ENCODE measurements at regions not wholly inside any gene's neighbourhood (a gene's known extent, or its start where the extent isn't known, plus 50 kb on each side); places are given as distances from the start of the nearest gene placed in this dataset.

DNA sequence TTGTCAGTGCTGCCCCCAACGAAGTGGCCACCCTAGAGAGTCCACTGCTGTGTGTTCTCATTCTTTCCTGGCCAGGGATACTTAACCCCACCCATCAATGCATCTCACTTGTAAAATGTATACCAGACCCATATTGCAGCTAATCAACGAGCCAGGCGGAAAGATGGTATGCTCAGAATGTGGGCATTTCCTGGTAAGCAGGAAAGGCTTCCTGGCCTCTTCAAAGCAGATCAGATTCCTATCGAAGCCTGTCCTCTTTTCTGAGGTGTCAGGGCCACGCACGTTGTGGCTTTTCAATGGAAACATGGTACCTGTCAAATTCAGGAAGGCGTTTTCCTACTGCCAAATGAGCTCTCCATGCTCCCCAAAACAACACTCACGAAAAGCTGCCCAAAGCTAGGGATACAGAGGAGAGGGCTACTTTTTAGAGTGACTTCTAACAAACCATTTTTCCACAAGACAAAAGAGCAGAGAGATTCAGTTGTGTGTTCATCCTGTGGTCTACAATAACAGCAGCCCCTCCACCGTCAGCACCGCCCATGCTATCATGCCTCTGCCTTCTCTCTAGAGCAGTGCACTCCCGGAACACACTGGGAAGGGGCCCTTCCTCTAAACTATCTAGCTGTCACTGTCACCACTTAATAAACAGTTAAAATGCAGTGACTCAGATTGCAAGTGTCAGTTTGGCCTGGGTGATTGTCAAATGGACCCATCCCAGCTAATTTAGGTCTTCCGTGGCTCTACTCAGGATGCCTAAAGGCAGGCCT, 535.1 kb downstream of the RNF144A start:
- no peak for TF ChIP-seq EZH2 (IDR thresholded peaks at IDR 0.05)
- no peak for TF ChIP-seq EZH2phosphoT487 (IDR thresholded peaks at IDR 0.05)
- no peak for TF ChIP-seq CTCF (IDR thresholded peaks at IDR 0.05)
- H3K4me1 Mint-ChIP-seq = peaks cover 22% of the 10 kb centered on the region

GRCh38 chr2:7454592-7454991, 537.4 kb downstream of the RNF144A start:
- peaks cover 17% of the 10 kb centered on the region for H3K4me1 Mint-ChIP-seq
- no peaks in the 10 kb centered on the region for H3K27me3 ChIP-seq
- no peak overlapping the region for H3K9ac ChIP-seq
- H3F3A ChIP-seq (ENCODE audit: low read depth) = no peaks in the 10 kb centered on the region
- H2AFZ ChIP-seq (replicated peaks) = no peak overlapping the region
- H3K36me3 ChIP-seq = no peaks in the 10 kb centered on the region
- no peak overlapping the region for H3K4me3 Mint-ChIP-seq
- H3K4me2 ChIP-seq = no peak overlapping the region
- DNase-seq (ENCODE audit: low spot score) = no peak
- H3K27ac Mint-ChIP-seq = no peak overlapping the region
- no peaks in the 10 kb centered on the region for H3K79me2 ChIP-seq (ENCODE audit: low read depth)
- H3K9me3 ChIP-seq (ENCODE audit: low read depth) = no peaks in the 10 kb centered on the region
- H3K4me1 ChIP-seq = peaks cover 9% of the 10 kb centered on the region
- no peaks in the 10 kb centered on the region for H3K27me3 Mint-ChIP-seq (ENCODE audit: insufficient read depth, low read depth)
- no peaks in the 10 kb centered on the region for H4K20me1 ChIP-seq (ENCODE audit: low read depth)
- no peaks in the 10 kb centered on the region for H3K36me3 Mint-ChIP-seq
- TF ChIP-seq EZH2phosphoT487 (IDR thresholded peaks at IDR 0.05) = no peak
- H3K27ac ChIP-seq = no peak overlapping the region
- H3K9me3 Mint-ChIP-seq = no peaks in the 10 kb centered on the region
- no peak overlapping the region for H3K4me3 ChIP-seq

More for the DNA sequence above, 535.1 kb downstream of the RNF144A start:
- Mint-ChIP-seq H3K9me3 (no peaks in the 10 kb centered on the region), H3K27me3 (ENCODE audit: insufficient read depth, low read depth) (no peaks in the 10 kb centered on the region), H3K27ac (no peak overlapping the region), H3K4me3 (no peak overlapping the region), H3K36me3 (no peaks in the 10 kb centered on the region)
- H4K20me1 ChIP-seq (ENCODE audit: low read depth) = no peaks in the 10 kb centered on the region
- H3K36me3 ChIP-seq = no peaks in the 10 kb centered on the region
- H3F3A ChIP-seq (ENCODE audit: low read depth) = no peaks in the 10 kb centered on the region
- H3K9me3 ChIP-seq (ENCODE audit: low read depth) = no peaks in the 10 kb centered on the region
- no peaks in the 10 kb centered on the region for H3K27me3 ChIP-seq
- no peaks in the 10 kb centered on the region for H3K79me2 ChIP-seq (ENCODE audit: low read depth)
- H3K4me2 ChIP-seq = no peak overlapping the region
- no peak overlapping the region for H2AFZ ChIP-seq (replicated peaks)
- H3K4me1 ChIP-seq = peaks cover 9% of the 10 kb centered on the region
- H3K9ac ChIP-seq = no peak overlapping the region
- no peak for DNase-seq (ENCODE audit: low spot score)
- H3K4me3 ChIP-seq = no peak overlapping the region
- H3K27ac ChIP-seq = no peak overlapping the region

DNA sequence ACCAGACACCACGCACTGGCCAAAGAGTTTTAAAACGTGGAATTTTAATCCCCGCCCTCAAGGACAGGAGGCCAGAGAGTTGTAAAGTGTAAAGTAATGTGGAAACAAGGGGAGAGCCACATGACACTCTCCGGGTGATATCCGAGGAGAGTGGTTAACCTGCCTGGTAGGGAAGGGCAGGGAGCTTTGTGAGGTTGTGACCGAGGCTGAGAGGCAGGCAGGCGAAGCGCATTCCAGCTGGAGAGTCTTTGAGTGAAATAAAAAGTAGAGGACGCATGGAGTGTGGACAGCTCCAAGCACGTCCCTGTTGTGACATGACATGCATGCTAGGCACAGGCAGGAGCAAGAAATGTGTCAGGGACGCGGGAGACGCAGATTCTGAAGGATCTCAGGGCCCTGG, 539.5 kb downstream of the RNF144A start:
- Mint-ChIP-seq H3K4me1 (peaks cover 11% of the 10 kb centered on the region), H3K36me3 (no peaks in the 10 kb centered on the region), H3K9me3 (no peaks in the 10 kb centered on the region), H3K4me3 (no peak overlapping the region), H3K27me3 (ENCODE audit: insufficient read depth, low read depth) (no peaks in the 10 kb centered on the region), H3K27ac (peak overlapping the region; percentile 80)
- Histone ChIP-seq H3K27me3 (no peaks in the 10 kb centered on the region), H3K4me1 (peaks cover 9% of the 10 kb centered on the region), H2AFZ (replicated peaks) (peak overlapping the region; percentile 45), H3K4me2 (peak overlapping the region; percentile 0), H3K9me3 (ENCODE audit: low read depth) (no peaks in the 10 kb centered on the region), H3K9ac (no peak overlapping the region), H3F3A (ENCODE audit: low read depth) (no peaks in the 10 kb centered on the region), H3K4me3 (no peak overlapping the region), H3K27ac (no peak overlapping the region), H3K79me2 (ENCODE audit: low read depth) (no peaks in the 10 kb centered on the region), H3K36me3 (no peaks in the 10 kb centered on the region), H4K20me1 (ENCODE audit: low read depth) (no peaks in the 10 kb centered on the region)
- DNase-seq (ENCODE audit: low spot score) = peak; percentile 47
- TF ChIP-seq CTCF (IDR thresholded peaks at IDR 0.05) (no peak), EZH2 (IDR thresholded peaks at IDR 0.05) (no peak), EZH2phosphoT487 (IDR thresholded peaks at IDR 0.05) (no peak)

GRCh38 chr2:7458066-7458465, 540.9 kb downstream of the RNF144A start:
- H4K20me1 ChIP-seq (ENCODE audit: low read depth) = no peaks in the 10 kb centered on the region
- DNase-seq (ENCODE audit: low spot score) = no peak
- H3K79me2 ChIP-seq (ENCODE audit: low read depth) = no peaks in the 10 kb centered on the region
- peaks cover 8% of the 10 kb centered on the region for H3K4me1 Mint-ChIP-seq
- H3K27me3 ChIP-seq = no peaks in the 10 kb centered on the region
- no peak overlapping the region for H3K9ac ChIP-seq
- no peaks in the 10 kb centered on the region for H3K27me3 Mint-ChIP-seq (ENCODE audit: insufficient read depth, low read depth)
- no peak overlapping the region for H3K27ac Mint-ChIP-seq
- H2AFZ ChIP-seq (replicated peaks) = no peak overlapping the region
- H3K27ac ChIP-seq = no peak overlapping the region
- H3K9me3 Mint-ChIP-seq = no peaks in the 10 kb centered on the region
- H3K4me3 Mint-ChIP-seq = no peak overlapping the region
- H3K9me3 ChIP-seq (ENCODE audit: low read depth) = no peaks in the 10 kb centered on the region
- peaks cover 9% of the 10 kb centered on the region for H3K4me1 ChIP-seq
- H3K36me3 Mint-ChIP-seq = no peaks in the 10 kb centered on the region
- no peak overlapping the region for H3K4me2 ChIP-seq
- no peaks in the 10 kb centered on the region for H3F3A ChIP-seq (ENCODE audit: low read depth)
- no peaks in the 10 kb centered on the region for H3K36me3 ChIP-seq
- no peak overlapping the region for H3K4me3 ChIP-seq
- TF ChIP-seq CTCF (IDR thresholded peaks at IDR 0.05) (no peak), EZH2phosphoT487 (IDR thresholded peaks at IDR 0.05) (no peak), EZH2 (IDR thresholded peaks at IDR 0.05) (no peak)
